Upper lobe of left lung (tissue), 4 donors: ENCODE measurements at regions not wholly inside any gene's neighbourhood (a gene's known extent, or its start where the extent isn't known, plus 50 kb on each side); places are given as distances from the start of the nearest gene placed in this dataset.
"Not testable (repeated sequence)": the region's sequence is repeated elsewhere in the genome, so short reads cannot be mapped to it uniquely, and the experiment has no call there.

Experiments used
- CTCF ChIP-seq, 6 experiments: fragments of 450-650 bp in 4 of 6; fragments of 200-600 bp in 2 of 6; sonication (generic) in 2 of 6; IDR thresholded peaks; one replicate each; pipeline ENCODE4 v1.5.1; 2016 to 2019; ENCODE audit warnings: antibody characterized with exemption in 6 of 6
- EP300 ChIP-seq, 4 donors: sonication (generic); formaldehyde crosslinking; IDR thresholded peaks; one replicate each; pipeline ENCODE4 v1.5.1; 2017; ENCODE audit warnings: antibody characterized with exemption in 4 of 4, control low read depth in 2 of 4

- not testable (repeated sequence) for TF ChIP-seq CTCF, EP300 (IDR thresholded peaks at IDR 0.05)
Observed at GRCh38 chr12:94836952-94837670, 166.4 kb downstream of the NDUFA12 start.
